Progenitor cell of endocrine pancreas (in vitro differentiated cells): ENCODE measurements at regions not wholly inside any gene's neighbourhood (a gene's known extent, or its start where the extent isn't known, plus 50 kb on each side); places are given as distances from the start of the nearest gene placed in this dataset.

Source experiments
- DNase-seq: peaks from one replicate; pipeline ENCODE4 v3.0.0; 2021; ENCODE audit warnings: low spot score; ENCODE audit not compliant: unreplicated experiment
- H3K27ac Mint-ChIP-seq: 2 replicates; pipeline ENCODE4 v1.8.0; 2021; ENCODE audit warnings: mild to moderate bottlenecking, moderate library complexity, mixed read lengths
- H3K27me3 Mint-ChIP-seq: 2 replicates; pipeline ENCODE4 v1.8.0; 2021; ENCODE audit warnings: mixed read lengths
- H3K36me3 Mint-ChIP-seq: 2 replicates; pipeline ENCODE4 v1.8.0; 2022; ENCODE audit warnings: mixed read lengths; ENCODE audit not compliant: insufficient read depth
- H3K4me1 Mint-ChIP-seq: 2 replicates; pipeline ENCODE4 v1.8.0; 2021; ENCODE audit warnings: low read depth, mixed read lengths
- H3K4me3 Mint-ChIP-seq: 2 replicates; pipeline ENCODE4 v1.8.0; 2021; ENCODE audit warnings: low read depth, mild to moderate bottlenecking, moderate library complexity, mixed read lengths
- H3K9me3 Mint-ChIP-seq: 2 replicates; pipeline ENCODE4 v1.8.0; 2021; ENCODE audit warnings: low read depth, mixed read lengths
- CTCF ChIP-seq: fragments of 200-600 bp; sonication (generic); IDR thresholded peaks from one replicate; pipeline ENCODE4 v1.5.0; 2021; ENCODE audit warnings: antibody characterized with exemption, mild to moderate bottlenecking; ENCODE audit not compliant: unreplicated experiment

GRCh38 chr11:62020661-62021060 is 53.2 kb upstream of the FTH1 start:
- TF ChIP-seq CTCF, result no peak
- H3K36me3 Mint-ChIP-seq, result no peaks in the 10 kb centered on the region
- H3K9me3 Mint-ChIP-seq, result peaks cover 11% of the 10 kb centered on the region
- H3K27me3 Mint-ChIP-seq, result no peaks in the 10 kb centered on the region
- H3K27ac Mint-ChIP-seq, result no peak overlapping the region
- peaks cover 5% of the 10 kb centered on the region for H3K4me1 Mint-ChIP-seq
- no peak for DNase-seq
- H3K4me3 Mint-ChIP-seq, result no peak overlapping the region

GRCh38 chr11:62018981-62019664 is 51.7 kb upstream of the FTH1 start:
- peaks cover 1% of the 10 kb centered on the region for H3K4me1 Mint-ChIP-seq
- H3K27ac Mint-ChIP-seq, result no peak overlapping the region
- no peak for DNase-seq
- no peaks in the 10 kb centered on the region for H3K36me3 Mint-ChIP-seq
- H3K9me3 Mint-ChIP-seq, result peaks cover 11% of the 10 kb centered on the region
- TF ChIP-seq CTCF, result no peak
- H3K4me3 Mint-ChIP-seq, result no peak overlapping the region
- no peaks in the 10 kb centered on the region for H3K27me3 Mint-ChIP-seq

- no peak overlapping the region for H3K27ac Mint-ChIP-seq
- peaks cover 11% of the 10 kb centered on the region for H3K9me3 Mint-ChIP-seq
- H3K36me3 Mint-ChIP-seq, result no peaks in the 10 kb centered on the region
- DNase-seq, result no peak
- no peak for TF ChIP-seq CTCF
- H3K27me3 Mint-ChIP-seq, result no peaks in the 10 kb centered on the region
- H3K4me1 Mint-ChIP-seq, result peaks cover 1% of the 10 kb centered on the region
- H3K4me3 Mint-ChIP-seq, result no peak overlapping the region
Observed at GRCh38 chr11:62017878-62018655, 50.6 kb upstream of the FTH1 start.
